Fibroblast of lung (primary cell): ENCODE measurements at regions not wholly inside any gene's neighbourhood (a gene's known extent, or its start where the extent isn't known, plus 50 kb on each side); places are given as distances from the start of the nearest gene placed in this dataset.

ENCODE experiments used
- DNase-seq, 2 donors: peaks; one replicate each; pipeline versions ENCODE4 v3.0.0 to v3.0.0-alpha.2; 2010; ENCODE audit warnings: low read depth in 2 of 2
- H2AFZ ChIP-seq: 2 replicates; pipeline ENCODE4 v1.5.1; 2012; ENCODE audit warnings: low read length, control low read depth, inconsistent platforms
- H3K27ac ChIP-seq: 2 replicates; pipeline ENCODE4 v1.5.1; 2011; ENCODE audit warnings: low read length, control low read depth; ENCODE audit not compliant: insufficient read depth
- H3K27me3 ChIP-seq: 2 replicates; pipeline ENCODE4 v1.5.1; 2011; ENCODE audit warnings: mild to moderate bottlenecking, low read length; ENCODE audit not compliant: control insufficient read depth, insufficient read depth
- H3K36me3 ChIP-seq: 2 replicates; pipeline ENCODE4 v1.5.1; 2011; ENCODE audit warnings: low read length; ENCODE audit not compliant: control insufficient read depth, insufficient read depth
- H3K4me1 ChIP-seq: 2 replicates; pipeline ENCODE4 v1.5.1; 2011; ENCODE audit warnings: low read length; ENCODE audit not compliant: control insufficient read depth, insufficient read depth; ENCODE audit errors: extremely low read depth
- H3K4me2 ChIP-seq: 2 replicates; pipeline ENCODE4 v1.5.1; 2011; ENCODE audit warnings: low read length, control low read depth; ENCODE audit not compliant: insufficient read depth; ENCODE audit errors: extremely low read depth
- H3K4me3 ChIP-seq, 4 experiments: fragments of 200-600 bp in 1 of 4; sonication (generic) in 1 of 4; replicated peaks in 1 of 4; 2 replicates each; pipeline ENCODE4 v1.5.1; 2011 to 2016; ENCODE audit warnings: low read length in 4 of 4, low read depth in 3 of 4, mild to moderate bottlenecking in 3 of 4, control low read depth in 2 of 4, inconsistent platforms in 1 of 4, mixed read lengths in 1 of 4; ENCODE audit not compliant: insufficient read depth in 1 of 4; ENCODE audit errors: control extremely low read depth in 1 of 4
- H3K79me2 ChIP-seq: 2 replicates; pipeline ENCODE4 v1.5.1; 2012; ENCODE audit warnings: mild to moderate bottlenecking, low read length, inconsistent platforms; ENCODE audit not compliant: control insufficient read depth, insufficient read depth
- H3K9ac ChIP-seq: 2 replicates; pipeline ENCODE4 v1.5.1; 2011; ENCODE audit warnings: mild to moderate bottlenecking, low read length, control low read depth; ENCODE audit not compliant: insufficient read depth
- H3K9me3 ChIP-seq: 2 replicates; pipeline ENCODE4 v1.5.1; 2012; ENCODE audit warnings: low read depth, low read length; ENCODE audit not compliant: control insufficient read depth, insufficient read depth
- H4K20me1 ChIP-seq: 2 replicates; pipeline ENCODE4 v1.5.1; 2011; ENCODE audit warnings: low read length; ENCODE audit not compliant: control insufficient read depth, insufficient read depth; ENCODE audit errors: extremely low read depth
- CTCF ChIP-seq, 2 donors: IDR thresholded peaks in 1 of 2; conservative IDR thresholded peaks in 1 of 2; 1 replicate in 1 of 2; 2 replicates in 1 of 2; pipeline ENCODE4 v1.5.1; 2011 to 2012; ENCODE audit warnings: low read length in 2 of 2, control low read depth in 1 of 2, inconsistent platforms in 1 of 2, low read depth in 1 of 2, mild to moderate bottlenecking in 1 of 2
- EZH2 ChIP-seq: IDR thresholded peaks from 2 replicates; pipeline ENCODE4 v1.5.1; 2012; ENCODE audit warnings: low read length, control low read depth, mild to moderate bottlenecking; ENCODE audit errors: missing control alignments

GRCh38 chr5:67520161-67520908 lies 323.7 kb upstream of the CD180 start:
- no peaks in the 10 kb centered on the region for H3K36me3 ChIP-seq
- no peak overlapping the region for H3K4me3 ChIP-seq
- no peaks in the 10 kb centered on the region for H3K27me3 ChIP-seq
- no peak for DNase-seq
- H3K4me1 ChIP-seq: no peaks in the 10 kb centered on the region
- no peak overlapping the region for H3K9ac ChIP-seq
- no peaks in the 10 kb centered on the region for H4K20me1 ChIP-seq
- no peak overlapping the region for H3K4me2 ChIP-seq
- H2AFZ ChIP-seq: no peak overlapping the region
- no peak overlapping the region for H3K27ac ChIP-seq
- TF ChIP-seq CTCF (conservative IDR thresholded peaks at IDR 0.05 in 1 of 2, IDR thresholded peaks at IDR 0.05 in 1 of 2; ENCODE audit: low read depth in 1 of 2, low read length in 2 of 2) (no peak), EZH2 (no peak)
- H3K79me2 ChIP-seq: no peaks in the 10 kb centered on the region
- H3K9me3 ChIP-seq: no peaks in the 10 kb centered on the region

GRCh38 chr5:67518227-67518626 lies 321.6 kb upstream of the CD180 start:
- Histone ChIP-seq H4K20me1 (no peaks in the 10 kb centered on the region), H3K27ac (no peak overlapping the region), H2AFZ (no peak overlapping the region), H3K36me3 (no peaks in the 10 kb centered on the region), H3K4me2 (no peak overlapping the region), H3K9me3 (no peaks in the 10 kb centered on the region), H3K4me1 (no peaks in the 10 kb centered on the region), H3K27me3 (no peaks in the 10 kb centered on the region), H3K4me3 (no peak overlapping the region), H3K9ac (no peak overlapping the region), H3K79me2 (no peaks in the 10 kb centered on the region)
- TF ChIP-seq CTCF (conservative IDR thresholded peaks at IDR 0.05 in 1 of 2, IDR thresholded peaks at IDR 0.05 in 1 of 2; ENCODE audit: low read depth in 1 of 2, low read length in 2 of 2): no peak
- no peak for TF ChIP-seq EZH2
- DNase-seq: no peak

GRCh38 chr5:67516948-67517565 lies 320.5 kb upstream of the CD180 start:
- Histone ChIP-seq H3K4me2 (no peak overlapping the region), H3K4me3 (no peak overlapping the region), H3K79me2 (no peaks in the 10 kb centered on the region), H3K27ac (no peak overlapping the region), H3K9me3 (no peaks in the 10 kb centered on the region), H3K4me1 (no peaks in the 10 kb centered on the region), H4K20me1 (no peaks in the 10 kb centered on the region), H2AFZ (no peak overlapping the region), H3K36me3 (no peaks in the 10 kb centered on the region), H3K27me3 (no peaks in the 10 kb centered on the region), H3K9ac (no peak overlapping the region)
- peak; percentile 83 to 87 for DNase-seq
- TF ChIP-seq EZH2: no peak
- TF ChIP-seq CTCF (conservative IDR thresholded peaks at IDR 0.05 in 1 of 2, IDR thresholded peaks at IDR 0.05 in 1 of 2; ENCODE audit: low read depth in 1 of 2, low read length in 2 of 2): no peak
